HG03280 (cell line): ENCODE measurements at regions not wholly inside any gene's neighbourhood (a gene's known extent, or its start where the extent isn't known, plus 50 kb on each side); places are given as distances from the start of the nearest gene placed in this dataset.

Source experiments
- ATAC-seq: cut with Tn5 transposase; IDR thresholded peaks from one replicate; pipeline ENCODE4 v1.9.1; 2021; ENCODE audit warnings: mild to moderate bottlenecking, moderate library complexity; ENCODE audit not compliant: unreplicated experiment

DNA sequence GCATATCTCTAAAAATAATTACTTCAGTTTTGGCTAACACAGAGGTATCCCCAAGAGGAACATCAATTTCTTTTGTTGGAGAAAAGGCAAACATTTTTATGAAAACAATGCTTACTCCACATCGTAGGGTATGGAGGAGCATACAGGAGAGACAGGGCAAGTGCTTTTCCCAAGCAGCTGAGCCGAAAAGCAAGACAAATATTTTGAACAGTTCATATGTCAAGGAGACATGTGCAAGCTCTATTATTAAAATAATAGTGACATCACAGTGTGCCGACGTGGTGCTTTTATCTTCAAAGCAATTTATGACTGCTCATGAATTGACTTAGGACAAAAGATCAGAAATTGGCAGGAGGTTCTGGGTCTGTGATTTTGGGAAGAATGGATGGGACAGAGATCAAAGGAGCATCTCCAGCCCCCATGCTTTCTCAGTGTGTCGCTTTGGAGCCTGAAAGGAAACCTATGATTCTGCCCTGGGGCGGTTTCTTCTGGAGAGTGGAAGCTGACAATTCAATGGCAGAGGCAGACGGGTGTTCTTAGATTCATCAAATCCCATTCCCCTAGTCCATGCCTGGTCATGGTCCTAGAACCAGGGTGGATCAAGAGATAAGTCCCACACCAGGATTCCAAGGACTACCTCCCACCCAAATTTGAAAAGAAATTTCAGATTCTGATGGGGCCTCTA, 97.1 kb downstream of the JCAD start:
- no peak for ATAC-seq

- no peak for ATAC-seq
Measured at GRCh38 chr10:29961351-29961750, 98.0 kb downstream of the JCAD start.

DNA sequence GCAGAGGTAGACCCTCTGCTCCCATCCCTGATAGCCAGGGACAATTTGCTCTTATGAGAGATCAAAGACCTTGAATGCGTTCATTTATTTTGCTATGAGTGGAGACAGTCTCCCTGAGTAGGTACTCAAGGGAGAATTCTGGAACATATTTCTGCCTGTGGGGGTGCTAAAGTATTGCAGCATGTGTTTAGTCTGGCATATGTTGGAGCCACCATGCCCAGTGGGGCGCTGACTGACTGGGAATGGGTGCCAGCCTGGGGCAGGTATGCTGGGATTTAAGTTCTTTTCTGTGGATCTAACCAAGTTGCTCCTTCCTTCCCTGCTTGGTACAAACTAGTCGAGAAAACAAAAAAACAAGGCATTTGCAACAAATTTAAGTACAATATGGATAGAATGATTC, 99.1 kb downstream of the JCAD start:
- no peak for ATAC-seq

DNA sequence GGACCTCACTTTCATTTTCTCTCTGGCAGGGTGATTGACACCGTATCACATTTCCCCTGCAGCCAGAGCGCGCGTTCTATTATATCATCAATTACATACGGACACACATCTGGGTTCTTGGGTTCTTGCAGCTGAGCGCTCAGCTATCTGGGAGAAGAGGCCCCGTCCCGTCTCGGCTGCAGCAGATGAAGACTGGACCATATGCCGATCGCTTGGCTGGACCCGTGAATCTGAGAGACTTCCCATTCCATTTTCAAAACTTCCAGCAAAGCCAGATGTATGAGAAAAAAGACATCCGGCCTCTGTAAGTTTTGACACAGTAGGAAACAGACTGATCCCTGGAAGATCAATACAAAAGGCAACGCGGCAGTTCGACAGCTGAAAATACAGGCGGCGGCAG, 99.8 kb downstream of the JCAD start:
- ATAC-seq = no peak

- ATAC-seq = no peak
Measured at GRCh38 chr10:29958440-29958839, 100.9 kb downstream of the JCAD start.

- no peak for ATAC-seq
Measured at GRCh38 chr10:29957907-29958331, 101.5 kb downstream of the JCAD start.

DNA sequence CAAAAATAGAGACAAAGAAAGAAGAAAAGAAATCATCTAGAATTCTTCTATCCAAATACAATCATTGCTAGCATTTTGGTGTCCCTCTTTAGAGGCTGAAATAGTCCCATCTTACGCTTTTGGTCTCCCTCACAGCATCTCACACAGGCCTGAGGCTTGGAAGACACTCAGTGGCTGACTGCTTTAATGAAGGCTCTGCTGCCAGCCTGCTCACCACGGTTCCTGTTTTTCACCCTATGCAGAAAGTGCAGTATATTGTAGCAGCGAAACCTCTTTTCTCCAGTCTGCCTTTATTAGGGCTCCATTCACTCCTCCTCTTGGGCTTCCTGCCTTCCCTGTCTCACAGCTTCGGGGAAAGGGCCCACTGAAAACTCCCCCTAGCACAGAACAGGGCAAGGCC, 102.2 kb downstream of the JCAD start:
- no peak for ATAC-seq

- ATAC-seq = no peak
Measured at GRCh38 chr10:29956335-29956924, 103.0 kb downstream of the JCAD start.

GRCh38 chr10:29955329-29955935, 104.0 kb downstream of the JCAD start:
- ATAC-seq = no peak

GRCh38 chr10:29951441-29951931, 107.9 kb downstream of the JCAD start:
- ATAC-seq = no peak

GRCh38 chr10:29950391-29950790, 109.0 kb downstream of the JCAD start:
- no peak for ATAC-seq

- ATAC-seq = no peak
Measured at GRCh38 chr10:29949411-29950011, 109.9 kb downstream of the JCAD start.

- ATAC-seq = no peak
Measured at GRCh38 chr10:29948881-29949355, 110.5 kb downstream of the JCAD start.

DNA sequence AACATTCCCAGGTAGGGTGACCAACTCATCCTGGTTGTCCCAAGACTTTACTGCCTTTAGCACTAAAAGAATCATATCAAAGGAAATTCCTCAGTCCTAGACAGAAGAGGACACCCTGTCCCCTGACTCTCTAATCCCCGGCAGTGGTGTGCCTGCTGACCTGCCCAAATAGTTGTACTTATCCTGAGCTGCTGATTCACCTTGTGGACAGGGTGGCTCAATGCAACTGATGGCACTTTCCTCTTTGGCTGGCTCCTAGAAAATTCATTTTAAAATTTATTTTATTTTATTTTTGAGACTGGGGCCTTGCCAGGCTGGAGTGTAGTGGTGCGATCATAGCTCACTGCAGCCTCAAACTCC, 111.7 kb downstream of the JCAD start:
- ATAC-seq = no peak

DNA sequence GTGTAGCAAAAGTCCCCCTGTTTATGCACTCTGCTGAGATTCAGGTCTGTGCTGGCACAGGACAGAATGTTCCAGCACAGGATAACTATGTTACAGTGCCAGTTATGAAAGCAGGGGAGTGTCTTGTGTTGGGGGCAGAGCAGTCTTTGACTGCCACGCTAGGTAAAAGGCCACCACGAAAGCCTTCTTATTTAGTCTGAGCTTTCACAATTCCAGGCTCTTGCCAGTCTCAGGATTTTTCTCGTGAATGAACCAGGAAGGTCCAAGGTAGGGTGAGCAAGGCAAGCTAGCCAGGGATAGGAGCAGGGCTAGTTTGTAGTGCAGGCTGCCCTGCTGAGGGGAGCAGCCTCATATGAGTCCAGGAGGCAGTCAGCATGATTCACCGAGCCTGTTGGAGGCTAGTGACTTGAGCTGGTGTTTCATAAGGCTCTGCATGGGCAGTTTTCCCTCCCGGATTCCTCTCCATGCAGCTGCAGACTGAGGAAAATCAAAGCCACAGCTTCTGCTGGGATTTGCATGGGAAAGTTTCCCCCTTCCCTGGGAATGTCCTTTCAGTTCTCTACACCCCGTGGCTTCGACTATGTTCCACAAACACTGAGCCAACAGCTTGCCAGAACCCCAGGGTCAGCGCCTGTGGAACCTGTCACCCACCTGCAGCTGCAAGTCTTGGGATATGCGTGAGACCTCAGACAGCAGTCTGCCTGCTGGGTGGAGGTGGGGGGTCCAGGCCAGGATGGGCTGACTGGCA, 112.3 kb downstream of the JCAD start:
- no peak for ATAC-seq

DNA sequence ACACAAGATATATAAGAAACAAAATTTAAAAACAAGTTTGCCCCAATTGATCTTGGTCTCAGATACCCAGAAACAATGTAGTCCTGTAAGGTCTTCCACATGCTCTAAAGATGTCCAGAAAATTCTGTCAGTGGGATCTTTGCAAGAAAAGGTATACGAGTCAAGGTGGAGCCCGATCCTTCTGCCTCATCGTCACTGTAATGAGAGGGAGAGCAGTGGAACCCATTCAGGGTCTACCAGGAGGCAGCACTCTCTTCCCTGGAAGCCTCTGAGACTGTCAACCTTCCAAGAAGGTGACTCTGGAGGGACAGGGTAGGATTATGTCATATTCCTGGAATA, 112.8 kb downstream of the JCAD start:
- no peak for ATAC-seq

GRCh38 chr10:29941476-29941875, 117.9 kb downstream of the JCAD start:
- no peak for ATAC-seq

- ATAC-seq = no peak
Measured at GRCh38 chr10:29932991-29933390, 126.4 kb downstream of the JCAD start.

GRCh38 chr10:29931833-29932232, 127.6 kb downstream of the JCAD start:
- ATAC-seq = no peak

DNA sequence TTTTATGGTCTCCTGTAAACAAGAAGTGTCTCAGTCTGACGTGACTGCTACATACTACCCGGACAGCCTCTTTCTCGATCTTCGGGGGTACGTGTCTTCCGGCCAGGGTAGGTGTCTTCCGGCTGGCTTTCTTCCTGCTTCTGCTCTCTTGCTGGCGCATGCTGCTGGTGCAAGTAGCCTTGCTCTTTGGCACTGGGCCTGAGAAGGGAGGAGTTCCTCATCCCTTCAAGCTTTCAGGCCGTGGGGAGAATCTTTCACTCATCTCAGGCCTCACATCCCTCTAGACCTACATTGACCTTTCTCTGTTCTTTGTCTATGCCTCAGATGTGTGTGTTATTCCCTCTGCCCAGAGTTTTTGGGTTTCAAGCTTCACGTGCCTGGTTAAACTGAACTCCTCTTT, 130.4 kb downstream of the JCAD start:
- ATAC-seq = no peak

- ATAC-seq = no peak
Measured at GRCh38 chr10:29926693-29927048, 132.7 kb downstream of the JCAD start.
